ENCODE measurements at regions not wholly inside any gene's neighbourhood (a gene's known extent, or its start where the extent isn't known, plus 50 kb on each side); places are given as distances from the start of the nearest gene placed in this dataset.

- DNase-seq (ENCODE audit: low spot score in 2 of 2) = no peak
- no peaks in the 10 kb centered on the region for H3K9me3 ChIP-seq
- no peak overlapping the region for H3K27ac ChIP-seq
- no peak for TF ChIP-seq CTCF (IDR thresholded peaks at IDR 0.05)
- intact Hi-C loops (cut with DNase I) = no loop called here
- no peaks in the 10 kb centered on the region for H3K36me3 ChIP-seq
- no peaks in the 10 kb centered on the region for H3K4me1 ChIP-seq
- H3K27me3 ChIP-seq = no peaks in the 10 kb centered on the region
- no peak overlapping the region for H3K4me3 ChIP-seq
Observed at GRCh38 chr16:54817940-54818574, 112.6 kb upstream of the IRX5 start.

- Histone ChIP-seq H3K4me1 (peaks cover 0 to 5% of the 10 kb centered on the region in 2 donors), H3K9me3 (no peaks in the 10 kb centered on the region), H3K4me3 (no peak overlapping the region), H3K27ac (no peak overlapping the region), H3K27me3 (no peaks in the 10 kb centered on the region), H3K36me3 (no peaks in the 10 kb centered on the region)
- intact Hi-C loops (cut with DNase I) = no loop called here
- no peak for DNase-seq (ENCODE audit: low spot score in 2 of 2)
- no peak for TF ChIP-seq CTCF (IDR thresholded peaks at IDR 0.05)
Observed at GRCh38 chr16:54817432-54817831, 113.2 kb upstream of the IRX5 start.

GRCh38 chr16:54816471-54816870 is 114.2 kb upstream of the IRX5 start:
- intact Hi-C loops (cut with DNase I) = no loop called here
- Histone ChIP-seq H3K36me3 (no peaks in the 10 kb centered on the region), H3K27ac (no peak overlapping the region), H3K4me3 (no peak overlapping the region), H3K27me3 (no peaks in the 10 kb centered on the region), H3K9me3 (no peaks in the 10 kb centered on the region), H3K4me1 (peaks cover 0 to 6% of the 10 kb centered on the region in 2 donors)
- TF ChIP-seq CTCF (IDR thresholded peaks at IDR 0.05) = no peak
- no peak for DNase-seq (ENCODE audit: low spot score in 2 of 2)

GRCh38 chr16:54815177-54815576 is 115.5 kb upstream of the IRX5 start:
- Histone ChIP-seq H3K27me3 (no peaks in the 10 kb centered on the region), H3K27ac (no peak overlapping the region), H3K4me3 (no peak overlapping the region), H3K36me3 (no peaks in the 10 kb centered on the region), H3K9me3 (no peaks in the 10 kb centered on the region), H3K4me1 (peaks cover 0 to 6% of the 10 kb centered on the region in 2 donors)
- TF ChIP-seq CTCF (IDR thresholded peaks at IDR 0.05) = no peak
- DNase-seq (ENCODE audit: low spot score in 2 of 2) = no peak
- intact Hi-C loops (cut with DNase I) = no loop called here

GRCh38 chr16:54813778-54814177 is 116.9 kb upstream of the IRX5 start:
- no peak for DNase-seq (ENCODE audit: low spot score in 2 of 2)
- peaks cover 0 to 9% of the 10 kb centered on the region in 2 donors for H3K4me1 ChIP-seq
- H3K9me3 ChIP-seq = no peaks in the 10 kb centered on the region
- H3K4me3 ChIP-seq = no peak overlapping the region
- intact Hi-C loops (cut with DNase I) = loop anchor here (5.0 kb wide), 1 partner anchor 181 kb away; no protein-coding TSS in a partner anchor
- no peaks in the 10 kb centered on the region for H3K36me3 ChIP-seq
- no peaks in the 10 kb centered on the region for H3K27me3 ChIP-seq
- H3K27ac ChIP-seq = no peak overlapping the region
- TF ChIP-seq CTCF (IDR thresholded peaks at IDR 0.05) = no peak

GRCh38 chr16:54812229-54812628 is 118.4 kb upstream of the IRX5 start:
- no peak overlapping the region for H3K27ac ChIP-seq
- H3K36me3 ChIP-seq = no peaks in the 10 kb centered on the region
- H3K9me3 ChIP-seq = no peaks in the 10 kb centered on the region
- H3K27me3 ChIP-seq = no peaks in the 10 kb centered on the region
- DNase-seq (ENCODE audit: low spot score in 2 of 2) = no peak
- H3K4me3 ChIP-seq = no peak overlapping the region
- intact Hi-C loops (cut with DNase I) = loop anchor here (5.0 kb wide), 1 partner anchor 180 kb away; no protein-coding TSS in a partner anchor
- no peak for TF ChIP-seq CTCF (IDR thresholded peaks at IDR 0.05)
- peaks cover 0 to 12% of the 10 kb centered on the region in 2 donors for H3K4me1 ChIP-seq
